NCI-H460 (cell line): ENCODE measurements at regions not wholly inside any gene's neighbourhood (a gene's known extent, or its start where the extent isn't known, plus 50 kb on each side); places are given as distances from the start of the nearest gene placed in this dataset.

Source experiments
- DNase-seq: peaks from one replicate; pipeline ENCODE4 v3.0.0-alpha.2; 2016; ENCODE audit warnings: low read depth; ENCODE audit errors: extremely low read depth

- no peak for DNase-seq
Observed at GRCh38 chr15:62753518-62754221, 288.9 kb upstream of the TPM1 start.

GRCh38 chr15:62756326-62756994, 286.1 kb upstream of the TPM1 start:
- no peak for DNase-seq

GRCh38 chr15:62756995-62757360, 285.6 kb upstream of the TPM1 start:
- DNase-seq, result no peak

- DNase-seq, result no peak
Observed at GRCh38 chr15:62757535-62757934, 285.0 kb upstream of the TPM1 start.

GRCh38 chr15:62758126-62758951, 284.2 kb upstream of the TPM1 start:
- DNase-seq, result peak; percentile 46

- DNase-seq, result no peak
Observed at GRCh38 chr15:62758952-62759349, 283.6 kb upstream of the TPM1 start.

- no peak for DNase-seq
Observed at GRCh38 chr15:62760538-62760937, 282.0 kb upstream of the TPM1 start.

- DNase-seq, result no peak
Observed at GRCh38 chr15:62765916-62766315, 276.6 kb upstream of the TPM1 start.

- no peak for DNase-seq
Observed at GRCh38 chr15:62766599-62766998, 275.9 kb upstream of the TPM1 start.

- DNase-seq, result no peak
Observed at GRCh38 chr15:62769604-62770003, 272.9 kb upstream of the TPM1 start.

- DNase-seq, result no peak
Observed at GRCh38 chr15:62770111-62770660, 272.4 kb upstream of the TPM1 start.

GRCh38 chr15:62770752-62771151, 271.8 kb upstream of the TPM1 start:
- no peak for DNase-seq

GRCh38 chr15:62771234-62771633, 271.3 kb upstream of the TPM1 start:
- DNase-seq, result no peak

- DNase-seq, result no peak
Observed at GRCh38 chr15:62773369-62774165, 269.0 kb upstream of the TPM1 start.

GRCh38 chr15:62775932-62776331, 266.6 kb upstream of the TPM1 start:
- no peak for DNase-seq

- DNase-seq, result no peak
Observed at GRCh38 chr15:62777671-62778070, 264.9 kb upstream of the TPM1 start.

- no peak for DNase-seq
Observed at GRCh38 chr15:62779036-62779770, 263.3 kb upstream of the TPM1 start.

GRCh38 chr15:62779899-62780298, 262.6 kb upstream of the TPM1 start:
- DNase-seq, result no peak

- no peak for DNase-seq
Observed at GRCh38 chr15:62781081-62781497, 261.5 kb upstream of the TPM1 start.
